Renal cortex interstitium (tissue), 11 donors: ENCODE measurements at regions not wholly inside any gene's neighbourhood (a gene's known extent, or its start where the extent isn't known, plus 50 kb on each side); places are given as distances from the start of the nearest gene placed in this dataset.

ENCODE experiments used
- DNase-seq, 11 donors: peaks; one replicate each; pipeline ENCODE4 v3.0.0-alpha.2; 2013; ENCODE audit warnings: low read depth in 9 of 11, low spot score in 4 of 11; ENCODE audit errors: extremely low read depth in 1 of 11

- DNase-seq: no peak
Observed at GRCh38 chr4:124918559-124919122, 206.1 kb upstream of the ANKRD50 start.

- no peak for DNase-seq
Observed at GRCh38 chr4:124915073-124915472, 202.5 kb upstream of the ANKRD50 start.

GRCh38 chr4:124913237-124913636, 200.7 kb upstream of the ANKRD50 start:
- no peak for DNase-seq

- no peak for DNase-seq
Observed at GRCh38 chr4:124910327-124910726, 197.8 kb upstream of the ANKRD50 start.

GRCh38 chr4:124907881-124908280, 195.3 kb upstream of the ANKRD50 start:
- no peak for DNase-seq

- DNase-seq: peak in 1 of 11 donors; percentile 15
Observed at GRCh38 chr4:124905441-124905840, 192.9 kb upstream of the ANKRD50 start.

- DNase-seq: no peak
Observed at GRCh38 chr4:124904723-124905388, 192.3 kb upstream of the ANKRD50 start.

- DNase-seq: peak; percentile 29 to 74 (median 55)
Observed at GRCh38 chr4:124903995-124904722, 191.6 kb upstream of the ANKRD50 start.

- DNase-seq: no peak
Observed at GRCh38 chr4:124902001-124902515, 189.5 kb upstream of the ANKRD50 start.

- no peak for DNase-seq
Observed at GRCh38 chr4:124899997-124900396, 187.5 kb upstream of the ANKRD50 start.

- DNase-seq: no peak
Observed at GRCh38 chr4:124890522-124890921, 178.0 kb upstream of the ANKRD50 start.

GRCh38 chr4:124887739-124888138, 175.2 kb upstream of the ANKRD50 start:
- no peak for DNase-seq

GRCh38 chr4:124884316-124884715, 171.8 kb upstream of the ANKRD50 start:
- DNase-seq: no peak

GRCh38 chr4:124883632-124884031, 171.1 kb upstream of the ANKRD50 start:
- DNase-seq: no peak

- DNase-seq: no peak
Observed at GRCh38 chr4:124879195-124879594, 166.7 kb upstream of the ANKRD50 start.

- no peak for DNase-seq
Observed at GRCh38 chr4:124874172-124874450, 161.6 kb upstream of the ANKRD50 start.

GRCh38 chr4:124873361-124874171, 161.0 kb upstream of the ANKRD50 start:
- DNase-seq: no peak

- no peak for DNase-seq
Observed at GRCh38 chr4:124872659-124873058, 160.1 kb upstream of the ANKRD50 start.

GRCh38 chr4:124869961-124870495, 157.5 kb upstream of the ANKRD50 start:
- no peak for DNase-seq
